GM18511 (cell line): ENCODE measurements at regions not wholly inside any gene's neighbourhood (a gene's known extent, or its start where the extent isn't known, plus 50 kb on each side); places are given as distances from the start of the nearest gene placed in this dataset.

ENCODE experiments used
- ATAC-seq: cut with Tn5 transposase; IDR thresholded peaks from one replicate; pipeline ENCODE4 v1.9.1; 2021; ENCODE audit warnings: mild to moderate bottlenecking, moderate library complexity; ENCODE audit not compliant: unreplicated experiment

GRCh38 chr11:8796941-8797340, 114.0 kb upstream of the AKIP1 start:
- ATAC-seq: no peak

GRCh38 chr11:8799273-8799672, 111.7 kb upstream of the AKIP1 start:
- no peak for ATAC-seq

DNA sequence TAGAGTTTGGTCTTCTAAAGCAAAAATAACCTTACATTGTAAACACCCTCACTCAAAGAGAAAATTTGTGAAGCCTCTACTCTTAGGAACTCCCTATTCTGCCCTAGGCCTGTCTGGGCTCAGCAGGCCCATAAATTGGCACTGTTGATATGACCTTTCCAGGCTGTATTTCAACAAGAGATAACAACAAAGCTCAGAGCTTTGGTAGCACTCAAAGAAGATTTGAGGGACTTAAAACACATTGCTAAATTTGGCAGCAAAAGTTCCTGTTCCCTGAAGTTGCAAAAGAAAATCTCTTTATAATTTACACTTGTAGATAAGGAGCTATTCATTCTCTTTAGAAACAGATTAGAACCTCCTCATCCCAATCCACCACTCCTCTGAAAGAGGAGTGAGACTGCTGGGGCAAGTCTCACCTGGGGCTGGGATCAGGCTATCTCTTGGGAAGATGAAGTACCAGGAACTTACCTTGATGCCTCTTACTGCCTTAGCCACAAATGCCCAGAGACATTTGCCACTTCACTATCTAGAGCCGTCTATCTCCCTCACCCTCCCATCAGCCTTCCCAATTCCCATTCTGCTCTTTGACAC, 110.4 kb upstream of the AKIP1 start:
- ATAC-seq: no peak

GRCh38 chr11:8801121-8801520, 109.9 kb upstream of the AKIP1 start:
- no peak for ATAC-seq

DNA sequence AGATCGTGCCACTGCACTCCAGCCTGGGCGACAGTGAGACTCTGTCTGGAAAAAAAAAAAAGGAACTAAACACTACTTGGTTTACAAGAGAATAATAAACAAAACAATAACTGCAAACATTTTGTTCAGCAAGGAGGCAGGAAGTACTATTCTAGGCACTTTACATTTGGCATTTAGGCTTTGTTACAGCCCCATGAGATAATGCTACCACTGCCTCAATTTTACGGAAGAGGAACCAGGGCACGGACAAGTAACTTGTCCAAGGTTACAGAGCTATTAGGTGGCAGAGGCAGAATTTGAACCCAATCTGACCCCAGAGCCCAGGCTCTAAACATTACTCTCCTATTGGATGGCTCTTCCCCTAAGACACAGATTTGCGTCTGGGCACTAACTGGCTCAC, 108.7 kb upstream of the AKIP1 start:
- ATAC-seq: no peak

DNA sequence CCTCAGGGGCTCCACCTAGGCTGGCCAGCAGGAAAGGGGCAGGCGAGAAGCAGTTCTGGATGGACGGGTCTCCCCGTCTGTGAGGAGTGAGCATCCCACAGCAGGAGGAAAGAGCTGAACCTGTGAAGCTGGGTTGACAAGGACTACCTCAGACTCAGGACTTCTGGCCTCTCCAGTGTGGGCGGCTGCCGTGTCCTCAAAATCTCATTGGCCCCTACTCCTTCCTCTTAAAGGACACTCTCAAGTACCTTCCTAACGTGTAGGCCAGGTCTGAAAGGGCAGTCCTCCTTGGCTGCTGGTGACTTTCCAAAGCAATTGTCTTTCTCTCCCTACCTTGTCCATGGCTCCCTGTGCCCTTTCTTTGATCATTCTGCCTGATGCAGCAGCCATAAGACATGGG, 107.0 kb upstream of the AKIP1 start:
- no peak for ATAC-seq

DNA sequence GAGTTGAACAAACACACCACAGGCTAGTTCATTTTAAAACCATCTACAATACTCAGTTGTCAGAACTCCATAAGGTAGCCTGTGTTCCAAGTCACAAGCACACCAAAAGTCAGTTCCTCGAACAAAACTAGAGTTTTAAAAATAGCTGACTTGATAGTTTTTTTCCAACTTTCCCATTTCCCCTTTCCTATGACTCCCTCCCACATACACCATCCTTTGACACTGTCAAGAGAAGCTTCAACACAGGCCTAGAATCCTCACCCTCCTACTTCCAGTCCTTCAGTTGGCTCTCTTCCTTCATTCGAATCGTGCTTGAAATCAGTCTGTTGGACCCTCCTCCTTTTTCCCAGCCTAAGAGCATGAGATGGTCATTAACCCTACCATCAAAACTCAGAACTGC, 105.7 kb upstream of the AKIP1 start:
- no peak for ATAC-seq

DNA sequence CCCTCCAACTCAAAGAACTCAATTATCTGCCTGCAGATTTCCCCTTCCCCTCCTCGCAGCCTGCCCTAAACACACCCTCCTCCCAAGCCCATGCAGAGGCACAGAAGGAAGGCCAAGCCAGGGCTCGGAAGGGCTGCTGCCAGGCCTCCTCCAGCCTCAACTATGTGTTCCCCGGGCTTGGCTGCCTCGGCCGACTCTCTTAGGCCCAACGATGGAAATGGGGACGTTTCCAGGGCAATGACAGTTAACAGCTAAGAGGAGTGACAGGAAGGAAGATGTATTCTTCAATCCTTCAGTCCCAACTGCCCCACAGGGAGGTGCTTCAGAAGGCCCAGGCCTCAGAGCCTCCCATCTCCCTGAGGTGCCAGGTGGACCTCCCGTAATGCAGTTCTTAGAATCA, 104.0 kb upstream of the AKIP1 start:
- ATAC-seq: no peak

DNA sequence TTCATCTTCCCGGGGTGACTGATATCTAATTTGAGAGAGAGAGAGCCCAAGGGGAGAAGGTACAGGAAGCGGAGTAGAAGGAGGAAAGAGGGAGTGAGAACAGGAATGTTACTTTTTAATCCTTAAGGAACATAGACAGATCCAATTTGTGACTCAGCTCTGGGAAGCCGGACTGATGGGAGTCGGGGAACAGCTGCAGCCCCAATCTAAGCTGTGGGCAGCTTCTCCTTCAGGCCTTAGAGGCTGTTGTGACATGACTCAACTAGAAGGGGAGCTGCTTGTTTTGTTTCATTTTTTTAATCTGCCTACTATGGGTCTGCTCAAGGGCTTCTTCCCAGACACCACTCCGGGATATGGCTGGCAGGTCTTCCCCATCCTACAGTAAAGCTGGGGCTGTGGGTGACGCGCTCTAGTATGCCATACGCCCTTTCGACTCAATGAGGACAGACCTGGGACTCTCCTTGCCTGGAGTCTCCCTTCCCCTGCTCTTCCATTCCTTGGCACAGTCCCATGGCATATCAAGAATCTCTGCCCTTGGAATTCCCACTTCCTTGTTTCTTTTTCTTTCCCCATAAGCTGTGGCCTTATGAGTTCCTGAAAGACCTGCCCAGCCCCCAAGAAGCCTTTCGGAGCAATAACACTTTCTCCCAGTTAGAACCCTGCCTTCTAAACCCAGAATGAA, 103.3 kb upstream of the AKIP1 start:
- ATAC-seq: no peak

DNA sequence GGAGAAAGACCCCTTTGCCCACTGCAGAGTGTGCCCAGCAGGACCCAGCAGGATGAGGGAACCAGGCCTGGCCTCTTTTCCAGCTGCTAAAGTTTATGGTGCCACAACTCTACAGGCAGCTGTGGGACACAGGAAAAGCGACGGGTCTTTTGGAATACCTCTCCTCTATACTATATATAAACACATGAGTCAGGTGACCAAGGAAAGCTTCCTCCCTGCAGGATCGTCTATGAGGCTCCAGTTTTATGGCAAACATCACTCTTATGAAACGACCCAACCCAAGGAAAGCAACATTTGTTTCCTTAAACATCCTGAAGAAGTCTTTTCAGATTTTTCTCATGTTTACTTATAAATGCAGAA, 102.8 kb upstream of the AKIP1 start:
- ATAC-seq: no peak

DNA sequence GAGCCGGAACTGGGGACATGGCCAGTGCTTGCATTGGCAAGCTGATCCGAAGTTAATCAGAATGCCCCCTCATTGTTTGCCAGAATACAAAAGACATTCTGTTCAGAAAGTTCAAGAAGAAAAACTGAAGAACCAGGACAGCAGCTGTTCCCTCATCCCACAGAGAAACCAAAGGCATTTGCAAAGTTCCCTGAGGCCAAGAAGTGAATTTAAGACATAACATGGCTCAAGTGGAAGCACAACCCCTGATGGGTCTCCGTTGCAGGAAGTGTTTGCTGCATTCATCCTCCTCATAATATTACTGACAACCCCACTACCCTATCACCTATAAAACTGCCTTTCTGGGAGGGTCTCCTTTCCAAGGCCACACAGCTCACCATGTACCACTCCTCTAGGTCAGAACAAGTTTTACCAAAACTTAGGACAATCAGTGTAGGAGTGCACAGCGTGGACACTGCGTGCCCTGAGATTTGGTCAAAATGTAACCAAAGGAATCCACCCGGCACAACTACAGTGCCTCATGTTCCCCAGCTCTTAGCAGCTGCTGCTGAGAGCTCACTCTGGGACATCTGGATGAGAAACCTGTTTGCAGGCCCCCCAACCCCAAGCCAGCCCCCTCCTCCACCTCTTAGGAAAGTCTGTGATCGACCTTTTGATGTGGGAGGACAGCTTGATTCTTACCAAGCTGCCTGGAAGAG, 101.6 kb upstream of the AKIP1 start:
- ATAC-seq: no peak

- no peak for ATAC-seq
Observed at GRCh38 chr11:8809939-8810539, 101.0 kb upstream of the AKIP1 start.

DNA sequence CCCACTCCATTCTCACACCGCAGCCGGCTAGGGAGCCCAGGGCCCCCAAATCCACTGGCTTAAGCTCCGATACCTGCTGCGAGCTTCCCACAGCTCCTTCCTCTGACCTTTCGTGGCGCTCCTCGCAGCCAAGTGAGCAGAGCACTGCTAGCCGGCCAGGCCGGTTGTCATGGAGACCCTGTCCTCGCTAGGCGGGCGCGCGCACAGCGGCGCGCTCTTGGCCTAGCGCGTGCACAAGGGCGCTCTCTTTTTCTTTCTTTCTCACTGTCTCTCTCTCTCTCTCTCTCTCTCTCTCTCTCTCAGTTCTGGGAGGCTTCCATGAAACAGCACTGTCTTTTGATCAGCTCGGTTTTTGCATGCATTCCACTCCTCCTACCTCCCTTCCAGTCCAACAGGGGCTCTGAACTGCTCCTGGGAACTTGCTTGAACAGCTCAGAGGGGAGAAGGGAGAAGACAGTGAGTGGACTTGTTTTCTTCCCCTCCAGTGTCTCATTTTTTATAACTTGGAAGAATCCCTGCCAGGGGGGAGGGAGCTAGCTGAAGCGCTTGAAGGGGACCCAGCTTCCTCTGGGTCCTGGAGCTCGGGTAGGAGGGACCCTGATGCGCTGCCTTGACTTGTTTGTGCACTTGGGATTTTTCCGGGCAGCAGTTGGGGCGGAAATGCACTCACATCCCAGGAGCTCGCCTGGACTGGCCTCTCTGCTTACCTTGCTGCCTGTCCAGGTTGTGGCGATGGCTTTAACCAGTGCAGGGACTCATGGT, 100.3 kb upstream of the AKIP1 start:
- no peak for ATAC-seq

DNA sequence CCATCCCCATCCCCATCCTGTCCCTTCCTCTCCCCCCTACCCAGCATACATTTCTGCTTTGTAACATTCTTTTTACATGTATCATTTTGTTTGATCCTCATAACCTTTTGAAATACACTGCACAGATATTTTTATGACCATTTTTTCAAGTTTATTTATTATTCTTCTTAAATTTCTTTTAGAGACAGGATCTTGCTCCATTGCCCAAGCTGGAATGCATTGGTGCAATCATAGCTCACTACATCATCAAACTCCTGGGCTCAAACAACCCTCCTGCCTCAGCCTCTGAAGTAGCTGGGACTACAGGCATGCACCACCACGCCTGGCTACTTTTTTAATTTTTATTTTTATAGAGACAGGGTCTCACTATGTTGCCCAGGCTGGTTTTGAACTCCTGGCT, 99.4 kb upstream of the AKIP1 start:
- no peak for ATAC-seq

GRCh38 chr11:8812438-8812837, 98.6 kb upstream of the AKIP1 start:
- ATAC-seq: no peak

DNA sequence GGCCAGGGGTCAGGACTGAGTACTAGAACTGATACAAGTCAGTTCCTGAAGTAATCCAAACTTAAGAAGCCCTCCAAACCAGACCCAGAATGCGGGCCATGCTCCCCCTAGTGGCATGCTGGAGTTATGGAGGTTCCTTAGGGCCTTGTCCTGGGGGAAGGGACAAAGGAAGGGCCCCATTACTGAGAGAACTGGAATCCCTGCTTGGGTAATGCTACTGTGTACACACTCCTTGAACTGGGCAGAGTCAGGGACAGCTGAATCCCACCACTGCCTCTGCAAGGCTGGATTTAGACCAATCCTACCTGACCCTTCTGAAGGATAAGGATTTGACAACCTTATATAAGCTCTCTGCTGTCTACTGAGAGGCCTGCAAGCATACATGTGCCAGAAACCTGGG, 97.3 kb upstream of the AKIP1 start:
- peak; percentile 77 for ATAC-seq

GRCh38 chr11:8814209-8814922, 96.6 kb upstream of the AKIP1 start:
- ATAC-seq: peak; percentile 58

DNA sequence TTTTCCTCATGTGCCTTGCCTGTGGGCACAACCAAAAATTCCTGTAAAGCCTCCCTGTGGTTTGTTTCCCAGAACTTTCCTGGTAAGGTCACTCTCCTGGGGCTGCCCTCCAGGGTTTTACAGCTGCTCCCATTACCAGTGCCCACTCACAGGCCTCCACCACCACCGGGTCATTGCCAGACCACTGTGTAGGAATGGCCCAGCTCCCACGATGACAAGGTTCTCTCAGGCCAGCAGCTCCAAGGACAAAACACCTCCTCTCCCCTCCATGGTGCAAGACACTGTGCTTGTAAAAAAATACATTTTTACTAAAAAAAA, 96.1 kb upstream of the AKIP1 start:
- ATAC-seq: no peak

- ATAC-seq: no peak
Observed at GRCh38 chr11:8818421-8818820, 92.6 kb upstream of the AKIP1 start.

GRCh38 chr11:8820401-8820800, 90.6 kb upstream of the AKIP1 start:
- ATAC-seq: no peak

- ATAC-seq: no peak
Observed at GRCh38 chr11:8822469-8822868, 88.5 kb upstream of the AKIP1 start.
